Mucosa of descending colon (tissue), 3 donors: ENCODE measurements at regions not wholly inside any gene's neighbourhood (a gene's known extent, or its start where the extent isn't known, plus 50 kb on each side); places are given as distances from the start of the nearest gene placed in this dataset.

Source experiments
- ATAC-seq: fragments of 200-7000 bp; cut with Tn5 transposase; one replicate; pipeline ENCODE4 v1.9.1; 2020; ENCODE audit warnings: mild to moderate bottlenecking, moderate library complexity
- DNase-seq, 3 donors: peaks; one replicate each; pipeline ENCODE4 v3.0.0-alpha.2; 2020
- H3K36me3 ChIP-seq: fragments of 200-600 bp; one replicate; pipeline ENCODE4 v1.8.0; 2021; ENCODE audit warnings: low read depth, mild to moderate bottlenecking
- H3K4me1 ChIP-seq: fragments of 200-600 bp; one replicate; pipeline ENCODE4 v1.8.0; 2021; ENCODE audit warnings: low read depth, mild to moderate bottlenecking
- H3K4me3 ChIP-seq: fragments of 200-600 bp; one replicate; pipeline ENCODE4 v1.8.0; 2021; ENCODE audit warnings: mild to moderate bottlenecking
- H3K9me3 ChIP-seq: fragments of 200-600 bp; one replicate; pipeline ENCODE4 v1.8.0; 2021; ENCODE audit warnings: mild to moderate bottlenecking
- CTCF ChIP-seq: fragments of 200-600 bp; IDR thresholded peaks from one replicate; pipeline ENCODE4 v1.8.0; 2022; ENCODE audit warnings: antibody characterized with exemption, mild to moderate bottlenecking
- intact Hi-C, 2 donors: fragments of 100-400 bp; cut with DNase I in 1 of 2; cut with micrococcal nuclease in 1 of 2; formaldehyde crosslinking; loops; one replicate each; pipeline versions ENCODE4 v1.11.0 to v1.11.1; 2022; cut with DNase I, micrococcal nuclease
- donor health status: DM: no; HTN: no; CAD: no; lungs with moderate emphysema.
- donor health status: DM: no; HTN: no; CAD: no.
- donor health status: DM: no; HTN: yes; CAD: no.

- H3K4me1 ChIP-seq, result no peaks in the 10 kb centered on the region
- TF ChIP-seq CTCF, result peak; percentile 11
- intact Hi-C loops, result no loop called here
- H3K9me3 ChIP-seq, result no peaks in the 10 kb centered on the region
- no peaks in the 10 kb centered on the region for H3K36me3 ChIP-seq
- no peak overlapping the region for H3K4me3 ChIP-seq
- ATAC-seq (peak; percentile 76), DNase-seq (peak in 2 of 3 donors; percentile 54 to 79)
Measured at GRCh38 chr2:133886735-133887675, 318.7 kb upstream of the NCKAP5 start.

GRCh38 chr2:133887676-133888040, 319.4 kb upstream of the NCKAP5 start:
- Histone ChIP-seq H3K9me3 (no peaks in the 10 kb centered on the region), H3K36me3 (no peaks in the 10 kb centered on the region), H3K4me3 (no peak overlapping the region), H3K4me1 (no peaks in the 10 kb centered on the region)
- TF ChIP-seq CTCF, result no peak
- intact Hi-C loops, result no loop called here
- DNase-seq (no peak), ATAC-seq (no peak)

- H3K36me3 ChIP-seq, result no peaks in the 10 kb centered on the region
- ATAC-seq, result no peak
- no peaks in the 10 kb centered on the region for H3K4me1 ChIP-seq
- no peak for DNase-seq
- H3K4me3 ChIP-seq, result no peak overlapping the region
- intact Hi-C loops, result no loop called here
- TF ChIP-seq CTCF, result no peak
- no peaks in the 10 kb centered on the region for H3K9me3 ChIP-seq
Measured at GRCh38 chr2:133888107-133888506, 319.8 kb upstream of the NCKAP5 start.

- ATAC-seq, result no peak
- no peak for TF ChIP-seq CTCF
- intact Hi-C loops, result no loop called here
- Histone ChIP-seq H3K4me3 (no peak overlapping the region), H3K4me1 (no peaks in the 10 kb centered on the region), H3K36me3 (no peaks in the 10 kb centered on the region), H3K9me3 (no peaks in the 10 kb centered on the region)
- DNase-seq, result no peak
Measured at GRCh38 chr2:133888621-133889219, 320.5 kb upstream of the NCKAP5 start.

- no peak overlapping the region for H3K4me3 ChIP-seq
- TF ChIP-seq CTCF, result no peak
- H3K4me1 ChIP-seq, result no peaks in the 10 kb centered on the region
- intact Hi-C loops, result no loop called here
- ATAC-seq (no peak), DNase-seq (no peak)
- no peaks in the 10 kb centered on the region for H3K9me3 ChIP-seq
- H3K36me3 ChIP-seq, result no peaks in the 10 kb centered on the region
Measured at GRCh38 chr2:133892352-133892913, 324.2 kb upstream of the NCKAP5 start.
